ENCODE measurements at regions not wholly inside any gene's neighbourhood (a gene's known extent, or its start where the extent isn't known, plus 50 kb on each side); places are given as distances from the start of the nearest gene placed in this dataset.
A peak's percentile ranks its signal among the peaks of the same experiment; 100 is the strongest.
"Not testable (repeated sequence)": the region's sequence is repeated elsewhere in the genome, so short reads cannot be mapped to it uniquely, and the experiment has no call there.

DNA sequence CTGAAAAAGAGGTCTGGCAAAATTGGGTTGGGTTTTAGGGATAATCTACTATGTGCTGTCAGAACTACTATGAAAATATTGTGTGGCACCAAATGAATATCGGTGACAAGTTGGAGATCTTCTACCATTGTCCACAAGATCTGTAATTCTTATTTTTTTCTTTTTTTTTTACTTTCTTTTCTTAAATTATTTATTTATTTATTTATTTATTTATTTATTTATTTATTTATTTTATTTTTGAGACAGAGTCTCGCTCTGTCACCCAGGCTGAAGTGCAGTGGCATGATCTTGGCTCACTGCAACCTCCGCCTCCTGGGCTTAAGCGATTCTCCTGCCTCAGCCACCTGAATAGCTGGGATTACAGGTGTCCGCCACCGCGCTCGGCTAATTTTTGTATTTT, 259.4 kb downstream of the HS3ST3B1 start:
- H3K36me3 Mint-ChIP-seq; DNase-seq (ENCODE audit: low spot score); H3K9me3 Mint-ChIP-seq; H3K4me3 Mint-ChIP-seq; H3K27me3 Mint-ChIP-seq (ENCODE audit: low read depth); CTCF ChIA-PET; H3K27ac Mint-ChIP-seq; ATAC-seq: not testable (repeated sequence)
- peak; percentile 39; the same call in 1 of the 2 replicates for TF ChIP-seq HMGA2 (CRISPR knock-in tag; IDR thresholded peaks at IDR 0.05)
- POLR2A ChIA-PET, result interaction anchor here (0.6 kb wide), 2 partner anchors 56 to 517 kb away, joined by 3 to 4 read pairs; no protein-coding TSS in a partner anchor
- H3K4me1 Mint-ChIP-seq, result peaks cover 24% of the 10 kb centered on the region

DNA sequence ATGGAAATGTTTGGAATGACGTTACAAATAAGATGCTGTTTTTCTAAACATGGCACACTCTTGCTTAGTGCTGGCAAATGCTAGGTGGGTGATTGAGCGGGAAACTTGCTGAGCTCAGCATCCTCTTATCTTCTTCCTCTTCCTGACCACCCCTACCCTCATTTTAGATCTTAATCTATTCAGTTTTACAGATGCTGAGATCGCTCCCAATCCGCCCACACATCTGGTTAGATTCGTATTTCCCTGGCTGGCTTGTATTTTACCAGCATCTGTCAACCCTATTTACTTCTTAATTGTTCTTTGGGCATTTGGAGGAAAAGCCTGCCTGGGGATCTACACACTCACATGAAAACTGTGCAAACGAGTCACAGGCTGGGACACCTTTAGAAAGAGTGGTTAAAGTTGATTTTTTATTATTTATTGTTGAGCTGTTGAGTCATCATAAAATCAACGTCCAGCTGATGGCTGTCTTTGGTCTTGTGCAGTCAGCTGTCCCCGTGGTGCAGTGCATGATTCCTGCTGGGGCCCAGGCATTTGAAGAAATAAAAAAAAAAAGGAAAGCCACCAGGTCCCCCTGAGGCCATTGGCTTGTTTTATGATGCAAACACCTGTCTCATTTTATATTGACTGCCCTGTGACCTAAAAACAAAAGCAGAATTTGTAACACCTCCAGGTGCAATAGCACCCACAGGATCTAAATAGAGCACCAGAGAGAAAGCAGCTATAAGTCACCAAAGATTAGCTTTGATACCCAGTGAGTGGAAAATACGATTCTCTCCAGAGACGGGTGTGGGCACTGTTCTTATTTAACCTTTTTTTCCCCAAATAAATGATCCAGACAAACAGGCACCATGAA, 258.6 kb downstream of the HS3ST3B1 start:
- Mint-ChIP-seq H3K9me3 (no peaks in the 10 kb centered on the region), H3K4me1 (peaks cover 24% of the 10 kb centered on the region), H3K36me3 (no peaks in the 10 kb centered on the region), H3K27me3 (ENCODE audit: low read depth) (peaks cover 6% of the 10 kb centered on the region), H3K4me3 (no peak overlapping the region), H3K27ac (no peak overlapping the region)
- TF ChIP-seq, protein P1, sequence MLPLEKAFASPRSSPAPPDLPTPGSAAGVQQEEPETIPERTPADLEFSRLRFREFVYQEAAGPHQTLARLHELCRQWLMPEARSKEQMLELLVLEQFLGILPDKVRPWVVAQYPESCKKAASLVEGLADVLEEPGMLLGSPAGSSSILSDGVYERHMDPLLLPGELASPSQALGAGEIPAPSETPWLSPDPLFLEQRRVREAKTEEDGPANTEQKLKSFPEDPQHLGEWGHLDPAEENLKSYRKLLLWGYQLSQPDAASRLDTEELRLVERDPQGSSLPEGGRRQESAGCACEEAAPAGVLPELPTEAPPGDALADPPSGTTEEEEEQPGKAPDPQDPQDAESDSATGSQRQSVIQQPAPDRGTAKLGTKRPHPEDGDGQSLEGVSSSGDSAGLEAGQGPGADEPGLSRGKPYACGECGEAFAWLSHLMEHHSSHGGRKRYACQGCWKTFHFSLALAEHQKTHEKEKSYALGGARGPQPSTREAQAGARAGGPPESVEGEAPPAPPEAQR (CRISPR knock-in tag; IDR thresholded peaks at IDR 0.05), result no peak
- TF ChIP-seq ESRRA (CRISPR knock-in tag; IDR thresholded peaks at IDR 0.05; ENCODE audit: borderline replicate concordance), result no peak
- TF ChIP-seq, protein P2, sequence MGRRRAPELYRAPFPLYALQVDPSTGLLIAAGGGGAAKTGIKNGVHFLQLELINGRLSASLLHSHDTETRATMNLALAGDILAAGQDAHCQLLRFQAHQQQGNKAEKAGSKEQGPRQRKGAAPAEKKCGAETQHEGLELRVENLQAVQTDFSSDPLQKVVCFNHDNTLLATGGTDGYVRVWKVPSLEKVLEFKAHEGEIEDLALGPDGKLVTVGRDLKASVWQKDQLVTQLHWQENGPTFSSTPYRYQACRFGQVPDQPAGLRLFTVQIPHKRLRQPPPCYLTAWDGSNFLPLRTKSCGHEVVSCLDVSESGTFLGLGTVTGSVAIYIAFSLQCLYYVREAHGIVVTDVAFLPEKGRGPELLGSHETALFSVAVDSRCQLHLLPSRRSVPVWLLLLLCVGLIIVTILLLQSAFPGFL (CRISPR knock-in tag; IDR thresholded peaks at IDR 0.05; ENCODE audit: borderline replicate concordance), result no peak
- TF ChIP-seq, protein P3, sequence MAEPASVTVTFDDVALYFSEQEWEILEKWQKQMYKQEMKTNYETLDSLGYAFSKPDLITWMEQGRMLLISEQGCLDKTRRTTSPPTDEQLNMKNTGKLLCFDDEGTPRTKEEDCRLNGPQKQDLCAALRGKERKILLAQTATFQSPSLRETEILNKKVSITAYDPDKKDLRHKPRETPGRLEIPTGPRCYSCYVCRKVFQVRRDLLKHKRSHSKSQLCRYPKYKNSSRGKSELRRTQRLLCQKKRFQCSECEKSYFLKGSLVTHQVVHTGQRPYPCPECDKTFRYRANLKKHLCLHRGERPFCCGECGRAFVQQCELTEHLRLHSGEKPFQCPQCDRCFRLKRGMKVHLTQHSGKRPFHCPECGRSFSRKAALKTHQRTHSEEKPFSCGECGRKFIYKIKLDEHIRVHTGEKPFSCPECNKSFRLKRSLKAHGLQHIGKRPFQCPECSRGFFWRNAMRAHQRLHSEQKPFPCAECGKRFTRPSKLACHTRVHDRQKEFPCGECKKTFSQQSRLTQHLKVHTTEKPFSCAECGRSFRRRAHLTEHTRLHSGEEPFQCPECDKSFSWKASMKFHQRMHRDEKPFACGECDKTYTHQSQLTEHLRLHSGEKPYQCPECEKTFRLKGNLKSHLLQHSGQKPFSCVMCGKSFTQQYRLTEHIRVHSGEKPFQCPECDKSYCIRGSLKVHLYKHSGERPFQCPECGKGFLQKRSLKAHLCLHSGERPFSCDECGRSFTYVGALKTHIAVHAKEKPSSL (CRISPR knock-in tag; conservative IDR thresholded peaks at IDR 0.05), result no peak
- no peak for TF ChIP-seq ZNF121 (CRISPR knock-in tag; IDR thresholded peaks at IDR 0.05)
- TF ChIP-seq, protein P4, sequence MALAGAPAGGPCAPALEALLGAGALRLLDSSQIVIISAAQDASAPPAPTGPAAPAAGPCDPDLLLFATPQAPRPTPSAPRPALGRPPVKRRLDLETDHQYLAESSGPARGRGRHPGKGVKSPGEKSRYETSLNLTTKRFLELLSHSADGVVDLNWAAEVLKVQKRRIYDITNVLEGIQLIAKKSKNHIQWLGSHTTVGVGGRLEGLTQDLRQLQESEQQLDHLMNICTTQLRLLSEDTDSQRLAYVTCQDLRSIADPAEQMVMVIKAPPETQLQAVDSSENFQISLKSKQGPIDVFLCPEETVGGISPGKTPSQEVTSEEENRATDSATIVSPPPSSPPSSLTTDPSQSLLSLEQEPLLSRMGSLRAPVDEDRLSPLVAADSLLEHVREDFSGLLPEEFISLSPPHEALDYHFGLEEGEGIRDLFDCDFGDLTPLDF (CRISPR knock-in tag; IDR thresholded peaks at IDR 0.05), result no peak
- no peak for TF ChIP-seq TP53 (CRISPR knock-in tag; IDR thresholded peaks at IDR 0.05)
- TF ChIP-seq MYBL2 (CRISPR knock-in tag; IDR thresholded peaks at IDR 0.05), result no peak
- no peak for TF ChIP-seq CBFB (CRISPR knock-in tag; IDR thresholded peaks at IDR 0.05; ENCODE audit: low read depth)
- no peak for TF ChIP-seq MXD4 (CRISPR knock-in tag; IDR thresholded peaks at IDR 0.05; ENCODE audit: borderline replicate concordance)
- no peak for TF ChIP-seq NFE2L1 (CRISPR knock-in tag; IDR thresholded peaks at IDR 0.05)
- TF ChIP-seq PRRX2 (CRISPR knock-in tag; IDR thresholded peaks at IDR 0.05), result no peak
- DNase-seq (ENCODE audit: low spot score) (no peak), ATAC-seq (peak; percentile 34)
- POLR2A ChIA-PET, result interaction anchor here (0.6 kb wide), 1 partner anchor 61 kb away, joined by 8 read pairs; no protein-coding TSS in a partner anchor
- CTCF ChIA-PET, result no interaction called here

DNA sequence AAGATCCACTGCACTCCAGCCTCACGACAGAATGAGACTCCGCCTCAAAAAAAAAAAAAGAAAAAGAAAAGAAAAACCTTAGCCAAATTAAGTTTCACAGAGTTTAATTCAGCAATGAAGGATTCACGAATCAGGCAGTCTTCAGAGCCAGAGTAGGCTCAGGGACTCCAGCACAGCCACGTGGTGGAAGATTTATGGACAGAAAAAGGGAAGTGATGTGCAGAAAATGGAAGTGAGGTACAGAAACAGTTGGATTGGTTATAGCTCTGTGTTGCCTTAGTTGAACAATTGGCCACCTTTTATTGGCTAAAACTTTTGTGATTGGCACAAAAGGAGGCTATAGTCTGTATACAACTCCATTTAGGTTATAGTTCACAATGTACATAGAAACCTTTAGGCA, 256.6 kb downstream of the HS3ST3B1 start:
- H3K27me3 Mint-ChIP-seq (ENCODE audit: low read depth), result peaks cover 6% of the 10 kb centered on the region
- POLR2A ChIA-PET, result no interaction called here
- CTCF ChIA-PET, result no interaction called here

More for the DNA sequence above, 256.6 kb downstream of the HS3ST3B1 start:
- Mint-ChIP-seq H3K36me3 (no peaks in the 10 kb centered on the region), H3K27ac (no peak overlapping the region), H3K4me1 (peaks cover 21% of the 10 kb centered on the region), H3K9me3 (no peaks in the 10 kb centered on the region), H3K4me3 (no peak overlapping the region)
- TF ChIP-seq TCF7 (CRISPR knock-in tag; IDR thresholded peaks at IDR 0.05; ENCODE audit: low read depth) (no peak), SMAD3 (CRISPR knock-in tag; IDR thresholded peaks at IDR 0.05; ENCODE audit: borderline replicate concordance) (no peak), ZNF232 (CRISPR knock-in tag; IDR thresholded peaks at IDR 0.05) (no peak), GRHL2 (CRISPR knock-in tag; IDR thresholded peaks at IDR 0.05; ENCODE audit: insufficient replicate concordance, severe bottlenecking) (no peak)
- DNase-seq (ENCODE audit: low spot score) (no peak), ATAC-seq (no peak)

Measured in WTC11 (cell line).